Astrocyte of the hippocampus (primary cell): ENCODE measurements at regions not wholly inside any gene's neighbourhood (a gene's known extent, or its start where the extent isn't known, plus 50 kb on each side); places are given as distances from the start of the nearest gene placed in this dataset.
A peak's percentile ranks its signal among the peaks of the same experiment; 100 is the strongest.
"Not testable (repeated sequence)": the region's sequence is repeated elsewhere in the genome, so short reads cannot be mapped to it uniquely, and the experiment has no call there.

Experiments
- DNase-seq: peaks from one replicate; pipeline ENCODE4 v3.0.0; 2011; ENCODE audit warnings: low read depth, low spot score

- no peak for DNase-seq
These were observed 52.2 kb upstream of the FAT1 start for GRCh38 chr4:186775902-186776301.

- DNase-seq, result no peak
These were observed 54.5 kb upstream of the FAT1 start for GRCh38 chr4:186778134-186778533.

- no peak for DNase-seq
These were observed 56.8 kb upstream of the FAT1 start for GRCh38 chr4:186780291-186781031.

GRCh38 chr4:186781032-186781917 lies 57.6 kb upstream of the FAT1 start:
- DNase-seq, result peak; percentile 67

GRCh38 chr4:186782302-186782701 lies 58.6 kb upstream of the FAT1 start:
- DNase-seq, result no peak

GRCh38 chr4:186787536-186787935 lies 63.9 kb upstream of the FAT1 start:
- no peak for DNase-seq

- DNase-seq, result peak; percentile 26
These were observed 66.0 kb upstream of the FAT1 start for GRCh38 chr4:186789651-186790050.

- peak; percentile 32 for DNase-seq
These were observed 67.0 kb upstream of the FAT1 start for GRCh38 chr4:186790630-186791029.

- no peak for DNase-seq
These were observed 69.2 kb upstream of the FAT1 start for GRCh38 chr4:186792728-186793366.

GRCh38 chr4:186798951-186799659 lies 75.4 kb upstream of the FAT1 start:
- DNase-seq, result no peak

GRCh38 chr4:186805020-186805820 lies 81.6 kb upstream of the FAT1 start:
- DNase-seq, result no peak

GRCh38 chr4:186805917-186806316 lies 82.3 kb upstream of the FAT1 start:
- not testable (repeated sequence) for DNase-seq

- no peak for DNase-seq
These were observed 83.2 kb upstream of the FAT1 start for GRCh38 chr4:186806679-186807421.

- DNase-seq, result peak; percentile 57
These were observed 84.4 kb upstream of the FAT1 start for GRCh38 chr4:186807808-186808629.

GRCh38 chr4:186808630-186809018 lies 85.0 kb upstream of the FAT1 start:
- peak; percentile 60 for DNase-seq

GRCh38 chr4:186809070-186809469 lies 85.4 kb upstream of the FAT1 start:
- DNase-seq, result no peak

GRCh38 chr4:186810613-186811150 lies 87.0 kb upstream of the FAT1 start:
- DNase-seq, result no peak

GRCh38 chr4:186812592-186812991 lies 88.9 kb upstream of the FAT1 start:
- DNase-seq, result no peak
